ENCODE measurements at regions not wholly inside any gene's neighbourhood (a gene's known extent, or its start where the extent isn't known, plus 50 kb on each side); places are given as distances from the start of the nearest gene placed in this dataset.
A peak's percentile ranks its signal among the peaks of the same experiment; 100 is the strongest.

GRCh38 chr6:44559486-44560270 lies 172.2 kb downstream of the CDC5L start:
- no peak for DNase-seq (ENCODE audit: low read depth in 2 of 2)

GRCh38 chr6:44560458-44561059 lies 173.1 kb downstream of the CDC5L start:
- DNase-seq (ENCODE audit: low read depth in 2 of 2) = no peak

GRCh38 chr6:44561060-44561623 lies 173.6 kb downstream of the CDC5L start:
- DNase-seq (ENCODE audit: low read depth in 2 of 2) = no peak

DNA sequence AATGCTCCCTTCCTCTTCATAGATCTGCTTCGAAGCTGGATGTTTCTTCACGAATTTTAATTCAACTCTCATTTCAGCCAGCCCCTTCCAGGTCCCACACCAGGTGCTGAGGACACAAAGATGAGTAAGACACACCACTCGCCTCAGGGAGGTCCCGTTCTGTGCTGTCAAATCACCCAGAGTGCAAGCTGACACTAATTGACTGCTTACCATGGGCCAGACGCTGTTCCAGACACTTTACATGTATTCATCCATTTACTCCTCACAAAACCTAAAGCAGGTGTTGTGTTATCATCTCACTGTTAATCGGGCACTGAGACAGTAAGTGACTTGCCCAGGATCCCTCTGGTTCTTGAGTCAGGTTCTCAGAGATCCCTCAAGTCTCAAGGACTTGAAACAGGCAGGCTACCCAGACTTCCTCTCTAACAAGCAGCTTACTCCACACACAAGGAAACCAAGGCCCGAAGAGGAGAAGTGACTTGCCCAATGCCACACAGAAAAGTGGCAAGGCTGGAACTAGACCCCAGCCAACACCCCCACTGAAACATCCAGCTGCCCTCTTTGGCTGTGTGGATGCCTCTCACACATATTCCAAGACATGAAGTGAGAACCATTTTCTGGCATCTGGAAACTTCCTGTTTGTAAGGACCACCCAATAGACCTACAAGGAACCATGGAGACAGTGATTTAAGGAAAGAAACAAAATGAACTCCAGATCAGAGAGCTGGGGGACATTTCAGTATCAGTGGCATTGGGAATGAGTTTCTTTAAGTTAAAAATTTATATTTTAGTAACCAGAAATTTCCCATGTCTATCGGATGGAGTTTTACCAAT lies 174.5 kb downstream of the CDC5L start:
- DNase-seq (ENCODE audit: low read depth in 2 of 2) = no peak

- no peak for DNase-seq (ENCODE audit: low read depth in 2 of 2)
These were observed 175.9 kb downstream of the CDC5L start for GRCh38 chr6:44563397-44563796.

DNA sequence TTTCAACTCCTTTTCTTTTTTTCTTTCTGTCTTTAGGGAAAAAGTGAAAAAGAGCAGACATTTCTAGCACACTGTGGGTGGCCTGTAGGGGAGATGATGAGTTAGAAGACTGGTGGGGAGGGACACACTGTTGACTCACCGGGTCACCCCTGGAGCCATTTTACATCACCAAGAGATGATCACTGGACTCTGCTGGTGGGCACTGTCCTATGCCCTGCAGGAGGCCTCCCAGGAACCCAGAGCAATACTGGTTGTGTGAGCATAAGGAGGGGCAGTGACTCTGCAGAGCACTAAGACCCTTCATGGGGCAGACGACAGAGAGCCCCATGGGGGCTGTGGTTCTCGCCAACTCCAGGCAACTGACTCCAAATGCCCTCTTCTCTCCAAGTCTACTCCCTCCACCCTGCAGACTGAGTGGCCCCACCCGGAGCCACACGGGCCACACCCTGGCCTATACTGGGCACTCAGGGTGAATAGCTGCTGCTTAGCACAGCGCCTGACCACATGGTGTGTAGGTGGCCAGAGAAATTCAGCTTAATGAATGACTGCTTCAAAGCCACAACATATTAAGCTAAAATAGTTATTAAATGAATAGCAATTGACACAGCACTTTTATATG lies 177.5 kb downstream of the CDC5L start:
- no peak for DNase-seq (ENCODE audit: low read depth in 2 of 2)

DNA sequence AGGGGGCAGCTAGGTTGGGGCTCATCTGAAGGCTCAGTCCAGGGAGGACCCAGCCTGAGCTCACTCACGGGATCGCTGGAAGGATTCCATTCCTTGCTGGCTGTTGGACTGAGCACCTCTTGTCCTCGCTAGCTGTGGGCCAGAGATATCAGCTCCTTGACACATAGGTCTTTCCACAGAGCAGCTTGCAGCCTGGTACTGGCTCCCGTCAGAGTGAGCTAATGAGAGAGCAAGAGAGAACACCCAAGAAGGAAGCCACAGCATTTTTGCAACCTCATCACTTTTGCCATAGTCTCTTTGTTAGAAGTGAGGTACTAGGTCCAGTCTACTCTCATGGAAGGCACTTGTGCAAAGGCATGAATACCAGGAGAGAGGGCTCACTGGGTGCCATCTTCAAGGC lies 179.9 kb downstream of the CDC5L start:
- no peak for DNase-seq (ENCODE audit: low read depth in 2 of 2)

- DNase-seq (ENCODE audit: low read depth in 2 of 2) = no peak
These were observed 181.6 kb downstream of the CDC5L start for GRCh38 chr6:44569131-44569530.

GRCh38 chr6:44569931-44570385 lies 182.5 kb downstream of the CDC5L start:
- DNase-seq (ENCODE audit: low read depth in 2 of 2) = no peak

GRCh38 chr6:44571510-44571909 lies 184.0 kb downstream of the CDC5L start:
- DNase-seq (ENCODE audit: low read depth in 2 of 2) = no peak

- no peak for DNase-seq (ENCODE audit: low read depth in 2 of 2)
These were observed 184.8 kb downstream of the CDC5L start for GRCh38 chr6:44572346-44572745.

- no peak for DNase-seq (ENCODE audit: low read depth in 2 of 2)
These were observed 188.1 kb downstream of the CDC5L start for GRCh38 chr6:44575644-44576043.

DNA sequence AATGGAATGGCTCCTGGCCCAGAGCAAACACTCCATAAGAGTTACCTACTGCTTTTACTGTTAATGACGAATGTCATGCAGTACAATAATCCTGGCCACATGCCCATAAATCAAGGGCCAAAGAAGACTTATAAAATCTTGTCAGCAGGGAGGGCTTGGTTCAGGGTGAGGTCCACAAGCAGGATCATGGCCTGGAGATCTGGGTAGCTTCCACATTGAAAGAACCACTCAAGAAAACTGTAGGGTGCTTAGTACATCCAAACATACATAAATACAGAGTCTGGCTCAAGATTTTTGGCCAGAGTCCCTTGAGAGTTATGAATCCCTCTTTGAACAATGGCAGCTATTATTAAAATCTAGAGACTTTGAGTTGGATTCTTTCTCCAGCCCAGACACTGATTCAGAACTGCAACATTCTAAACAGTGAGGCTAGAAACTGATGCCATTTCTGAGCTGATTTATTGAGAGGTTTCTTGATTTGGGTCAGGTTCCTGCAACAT lies 188.7 kb downstream of the CDC5L start:
- no peak for DNase-seq (ENCODE audit: low read depth in 2 of 2)

- DNase-seq (ENCODE audit: low read depth in 2 of 2) = no peak
These were observed 193.4 kb downstream of the CDC5L start for GRCh38 chr6:44580901-44581300.

GRCh38 chr6:44582930-44583329 lies 195.4 kb downstream of the CDC5L start:
- no peak for DNase-seq (ENCODE audit: low read depth in 2 of 2)

GRCh38 chr6:44590471-44590870 lies 203.0 kb downstream of the CDC5L start:
- DNase-seq (ENCODE audit: low read depth in 2 of 2) = no peak

GRCh38 chr6:44593539-44593944 lies 206.0 kb downstream of the CDC5L start:
- peak; percentile 25 to 39 for DNase-seq (ENCODE audit: low read depth in 2 of 2)

GRCh38 chr6:44594481-44594880 lies 207.0 kb downstream of the CDC5L start:
- DNase-seq (ENCODE audit: low read depth in 2 of 2) = no peak

DNA sequence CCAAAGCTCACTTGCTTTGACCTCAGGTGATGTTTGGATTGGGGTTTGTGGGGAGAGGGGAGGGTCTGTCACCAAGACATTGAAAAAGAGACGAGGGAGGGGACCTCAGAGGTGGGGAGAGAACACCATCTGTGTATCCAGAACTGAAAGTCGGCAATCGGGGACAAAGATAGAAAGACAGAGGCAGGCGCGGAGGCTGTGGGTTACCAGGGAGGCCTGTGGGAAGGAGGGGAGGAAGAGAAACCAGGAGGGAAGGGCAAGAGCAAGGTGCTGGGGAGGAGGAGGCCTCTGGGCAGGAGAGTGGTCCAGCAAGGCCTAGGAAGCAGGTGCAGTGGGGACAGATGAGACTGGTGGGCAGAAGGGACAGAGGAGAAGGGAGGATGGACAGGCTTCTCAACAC lies 211.2 kb downstream of the CDC5L start:
- no peak for DNase-seq (ENCODE audit: low read depth in 2 of 2)

DNA sequence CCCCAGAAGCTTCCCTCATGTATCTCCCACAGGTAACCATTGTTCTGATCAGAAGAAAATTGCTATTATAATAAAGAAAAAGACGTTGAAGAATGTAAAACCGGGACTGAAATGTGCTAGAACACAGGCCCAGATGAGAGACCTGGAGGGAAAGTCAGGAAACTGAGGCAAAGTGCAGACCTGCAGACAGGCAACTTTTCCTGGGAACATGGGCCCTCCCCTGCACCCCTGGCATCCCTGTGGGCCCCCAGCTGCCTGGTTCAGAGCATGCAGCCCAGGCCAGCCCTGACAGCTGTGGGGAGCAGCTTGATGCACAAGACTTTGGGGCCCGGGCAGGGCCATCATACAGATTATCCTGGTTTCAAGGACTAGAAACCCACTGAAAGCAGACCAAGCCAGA lies 212.2 kb downstream of the CDC5L start:
- no peak for DNase-seq (ENCODE audit: low read depth in 2 of 2)

DNA sequence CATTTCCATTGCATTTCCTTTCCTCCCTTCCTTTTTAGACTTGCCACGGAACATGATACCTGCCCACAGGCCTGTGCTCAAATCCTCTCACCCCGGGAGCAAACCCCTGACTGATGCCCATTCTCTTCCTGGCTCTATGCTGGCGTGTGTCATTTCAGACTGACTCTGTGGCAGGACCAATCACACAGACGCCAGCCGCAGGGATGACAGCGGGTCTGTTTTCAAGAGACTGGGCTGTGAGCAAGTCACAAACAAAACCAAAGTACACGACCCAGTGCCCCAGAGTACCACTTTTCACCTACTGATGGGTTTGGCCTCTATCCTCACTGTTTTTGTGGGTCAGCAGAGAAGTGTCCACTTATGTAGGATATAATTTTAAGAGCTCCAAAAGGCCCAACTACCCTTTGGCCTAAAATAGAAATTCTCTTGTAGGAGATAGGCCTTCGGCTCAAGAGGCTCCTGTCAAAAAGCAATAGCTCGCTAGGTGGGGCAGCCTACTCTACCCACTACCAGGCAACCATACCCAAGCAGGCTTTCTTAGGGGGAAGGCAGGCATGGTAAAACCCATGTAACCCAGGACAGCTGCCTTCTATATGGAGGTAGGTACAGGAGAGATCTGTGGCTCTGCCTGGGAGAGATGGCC lies 215.7 kb downstream of the CDC5L start:
- no peak for DNase-seq (ENCODE audit: low read depth in 2 of 2)

All from stimulated activated CD8-positive, alpha-beta memory T cell treated with anti-CD3 and anti-CD28 coated beads, Interleukin-2, amount 100 ng/mL, for 1 hour (primary cell).